T-helper 1 cell treated with Interleukin-12 subunit alpha and Interleukin-12 subunit beta and Interleukin-4 antibody, amounts not matched to agents 30 ng/mL and 1 ng/mL, for 36 hours (primary cell): ENCODE measurements at regions not wholly inside any gene's neighbourhood (a gene's known extent, or its start where the extent isn't known, plus 50 kb on each side); places are given as distances from the start of the nearest gene placed in this dataset.

Experiments used
- intact Hi-C: fragments of 100-400 bp; cut with micrococcal nuclease; formaldehyde crosslinking; loops from one replicate; pipeline ENCODE4 v1.15.1; 2024

DNA sequence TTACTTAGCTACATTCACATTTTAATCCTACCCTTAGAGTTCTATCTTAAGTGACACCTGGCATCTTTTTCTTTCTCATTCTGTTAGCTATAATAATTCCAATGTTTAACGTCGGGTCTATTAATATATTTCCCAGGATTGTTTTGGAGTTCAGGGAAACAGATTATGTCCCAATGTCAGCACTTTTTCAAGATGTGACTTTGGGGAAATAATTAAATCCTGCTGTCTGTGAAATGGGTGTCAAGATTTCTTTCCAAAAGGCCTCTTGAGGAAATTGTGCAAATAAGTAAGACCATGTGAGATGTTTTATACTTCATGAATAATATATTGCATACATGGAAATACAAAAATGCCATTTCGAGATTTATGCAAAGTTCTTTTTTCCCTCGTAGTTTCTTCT lies 887.6 kb upstream of the SEL1L start:
- intact Hi-C loops: no loop called here

DNA sequence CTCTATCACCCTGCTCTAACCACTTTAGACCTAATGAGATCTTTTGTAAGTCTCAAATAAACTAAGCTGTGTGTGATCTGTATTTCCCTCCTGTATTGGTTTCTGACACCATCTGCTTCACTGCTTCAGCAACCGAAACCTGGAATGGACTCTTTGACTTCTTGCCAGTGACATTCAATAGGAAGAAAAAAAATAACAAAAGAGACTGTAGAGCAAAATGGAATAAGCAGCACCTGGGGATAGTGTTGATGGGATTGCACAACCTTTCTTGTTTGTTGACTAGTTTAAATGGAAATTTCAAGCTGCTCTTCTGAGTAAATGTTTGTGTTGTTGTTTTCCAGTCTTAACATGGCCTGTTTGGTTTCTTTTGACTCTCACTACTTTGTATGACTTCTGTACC lies 888.6 kb upstream of the SEL1L start:
- intact Hi-C loops: no loop called here

DNA sequence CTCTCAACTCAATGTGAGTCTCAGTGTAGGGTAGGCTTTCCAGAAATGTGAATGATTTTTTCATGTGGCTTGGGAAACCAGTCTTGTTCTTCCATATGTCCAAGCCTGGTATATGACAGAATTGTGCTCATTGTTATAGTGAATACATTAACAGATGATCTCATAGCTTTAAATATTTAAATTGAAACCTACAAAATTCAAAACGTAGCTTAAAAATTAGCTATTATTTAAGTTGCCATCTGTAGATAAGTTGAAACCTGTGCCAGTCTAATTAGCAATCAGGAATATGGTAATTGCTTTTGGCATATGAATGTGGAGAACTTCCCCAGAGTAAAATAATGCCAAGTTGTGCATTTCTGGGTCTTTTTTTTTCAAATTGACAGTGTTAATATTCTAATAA lies 891.6 kb upstream of the SEL1L start:
- intact Hi-C loops: no loop called here

DNA sequence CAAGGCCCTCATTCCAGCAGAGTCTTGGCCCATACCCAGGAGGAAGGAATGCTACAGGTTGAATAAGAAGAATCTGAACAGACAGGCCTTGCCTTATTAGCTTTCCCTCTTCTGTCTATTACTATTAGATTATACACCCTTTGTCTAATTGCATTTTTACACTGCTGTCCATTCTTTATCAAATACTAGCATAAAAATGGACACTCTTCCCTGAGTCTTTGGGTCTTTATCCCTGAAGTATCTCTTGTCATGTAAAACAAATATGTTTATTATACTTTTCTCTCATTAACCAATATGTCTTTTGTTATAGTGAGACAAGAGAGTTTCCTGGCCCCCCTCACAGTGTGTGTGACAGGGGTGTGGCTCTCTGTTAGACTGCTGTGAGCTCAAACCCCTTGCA lies 897.4 kb upstream of the SEL1L start:
- intact Hi-C loops: no loop called here

DNA sequence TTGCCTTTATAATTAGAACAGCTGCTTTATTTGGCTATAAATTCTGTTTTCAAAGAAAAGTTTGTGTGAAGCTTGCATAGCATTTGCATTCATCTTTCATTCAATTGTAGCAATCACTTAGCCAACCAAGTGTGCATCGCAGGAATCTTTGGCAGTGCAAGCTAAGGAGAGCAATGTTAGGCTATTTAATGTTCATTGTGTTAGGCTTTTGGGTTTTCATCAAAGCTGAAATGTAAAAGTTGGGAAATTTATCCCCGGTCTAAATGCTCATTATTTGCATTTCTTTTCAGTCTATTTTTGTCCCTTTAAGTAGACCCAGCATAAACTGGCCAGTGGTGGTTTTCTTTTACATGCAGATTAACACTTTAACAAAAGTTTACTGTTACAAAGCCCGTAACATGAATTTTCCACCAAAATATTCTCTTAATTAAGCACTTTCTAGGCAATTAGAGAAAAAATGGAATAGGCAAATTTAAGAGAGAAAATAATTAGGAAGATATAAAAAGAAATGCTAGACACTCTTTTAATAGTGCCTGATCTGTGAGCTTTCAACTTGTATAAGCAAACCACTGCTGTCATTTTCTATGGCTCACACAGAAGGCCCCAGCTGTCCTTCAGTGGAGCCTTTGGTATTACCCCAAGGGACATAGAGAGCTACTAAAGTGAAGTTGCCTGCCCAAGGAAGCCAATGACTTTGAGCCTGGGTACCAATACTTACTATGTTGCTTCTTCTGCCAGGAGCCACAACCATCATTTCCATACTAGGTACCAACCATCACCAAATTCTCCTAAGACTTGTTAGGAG lies 898.9 kb upstream of the SEL1L start:
- intact Hi-C loops: no loop called here

DNA sequence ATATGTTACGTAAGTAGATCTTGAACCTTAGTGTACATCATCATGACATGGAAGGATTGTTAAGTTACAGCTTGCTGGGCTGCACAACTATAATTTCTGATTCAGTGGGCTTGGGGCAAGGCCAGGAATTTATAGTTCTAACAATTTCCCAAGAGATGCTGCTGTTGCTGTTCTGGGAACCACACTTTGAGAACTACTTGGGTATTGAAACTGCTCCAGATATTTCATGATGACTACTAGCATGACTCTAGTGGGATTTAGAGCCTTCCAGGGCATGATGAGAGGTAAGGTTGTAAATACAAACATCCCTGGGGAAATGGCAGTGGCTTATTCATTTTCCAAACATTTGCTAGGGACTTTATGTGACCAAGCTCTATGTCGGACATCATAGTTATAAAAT lies 904.8 kb upstream of the SEL1L start:
- intact Hi-C loops: no loop called here

DNA sequence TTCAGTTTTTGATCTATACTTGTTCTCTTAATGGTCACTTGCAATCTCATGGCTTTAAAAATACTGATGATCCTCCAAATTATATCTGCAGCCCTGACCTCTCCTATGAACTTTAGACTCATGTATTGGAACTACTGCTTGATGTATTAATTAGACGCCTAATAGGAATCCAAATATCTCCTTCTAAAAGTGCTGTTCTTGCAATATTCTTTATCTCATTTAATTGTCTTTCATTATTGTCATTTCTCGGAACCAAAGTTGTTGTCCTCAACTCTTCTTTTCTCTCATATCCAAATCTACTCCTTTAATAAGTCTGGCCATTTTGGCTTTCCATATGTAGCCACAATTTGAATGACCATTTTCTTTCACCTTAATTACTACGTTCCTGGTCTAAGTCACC lies 907.6 kb upstream of the SEL1L start:
- intact Hi-C loops: no loop called here

DNA sequence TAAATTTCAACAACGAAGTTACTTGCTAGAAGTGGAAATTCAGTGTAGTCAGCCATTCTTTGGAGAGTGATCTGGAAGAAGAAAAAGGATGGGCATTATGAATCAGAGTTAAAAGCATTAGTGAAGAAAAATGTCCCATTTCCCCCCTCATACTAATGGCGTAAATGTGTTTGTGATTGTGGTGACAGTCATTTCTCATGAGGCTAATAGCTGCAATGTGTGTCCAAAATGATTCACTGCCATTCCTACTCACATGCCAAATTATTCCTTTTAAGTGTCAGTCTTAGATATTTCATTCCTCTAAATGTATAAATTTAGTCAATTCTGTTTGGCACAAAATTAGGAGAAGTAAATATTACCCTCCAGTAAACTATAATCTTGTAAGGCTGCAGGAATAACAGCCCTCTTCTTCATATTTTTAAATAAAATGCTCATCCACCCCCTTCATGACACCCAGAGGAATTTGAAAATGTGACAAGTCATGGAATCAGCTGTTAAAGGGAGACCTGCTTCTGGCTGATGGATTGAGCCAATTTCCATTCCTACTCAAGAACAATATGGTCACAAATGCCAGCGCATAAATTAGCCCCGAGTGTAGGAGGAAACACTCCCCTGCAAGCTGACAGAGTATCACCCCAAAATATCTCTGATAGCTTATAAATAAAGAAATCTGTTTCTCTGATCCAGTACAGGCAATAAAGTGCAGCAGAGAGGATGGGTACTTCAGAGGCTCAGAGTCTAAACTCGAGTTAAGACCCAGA lies 912.3 kb upstream of the SEL1L start:
- intact Hi-C loops: no loop called here

DNA sequence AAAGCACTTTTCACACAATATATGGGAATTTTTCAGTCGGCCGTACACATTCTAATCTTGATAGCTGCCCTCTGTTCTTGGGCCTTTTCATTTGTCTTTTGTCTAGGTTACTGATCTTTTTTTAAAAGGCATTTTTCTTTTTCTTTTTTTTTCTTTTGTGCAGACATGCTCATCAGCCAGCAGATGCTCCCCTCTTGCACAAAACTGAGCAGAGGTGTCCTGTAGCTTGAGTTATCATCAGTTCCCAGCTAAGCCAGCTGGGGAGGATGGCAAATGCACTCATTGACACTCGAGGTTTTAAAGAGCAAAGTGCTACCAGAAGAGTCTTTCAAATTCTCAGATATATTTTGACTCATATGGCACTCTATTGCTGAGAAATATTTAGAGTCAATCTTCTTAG lies 913.9 kb upstream of the SEL1L start:
- intact Hi-C loops: no loop called here

DNA sequence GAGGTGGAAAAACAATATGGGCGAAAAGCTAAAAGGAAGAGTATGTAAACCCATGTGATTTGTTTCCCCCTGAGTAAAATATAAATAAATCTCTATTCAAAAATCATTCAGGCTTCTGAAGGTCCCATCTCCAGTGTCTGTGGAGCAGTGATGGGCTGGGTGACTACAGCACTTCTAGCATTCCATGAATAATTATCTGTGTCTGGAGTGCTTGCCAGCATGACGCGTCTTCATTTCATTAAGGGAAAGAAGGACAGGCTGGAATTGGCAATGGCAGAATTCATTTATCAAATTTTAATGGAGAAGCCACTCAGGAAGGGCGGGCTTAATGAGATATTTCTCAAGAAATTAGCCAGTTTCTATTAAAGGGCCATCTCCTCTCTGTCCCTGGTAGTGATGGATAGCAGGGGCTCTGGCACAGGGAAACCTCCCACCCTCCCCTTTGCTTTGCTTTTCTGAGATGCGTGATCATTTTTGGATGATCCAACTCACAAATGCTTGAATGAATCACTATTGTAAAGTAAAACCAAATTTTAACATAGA lies 916.3 kb upstream of the SEL1L start:
- intact Hi-C loops: no loop called here

DNA sequence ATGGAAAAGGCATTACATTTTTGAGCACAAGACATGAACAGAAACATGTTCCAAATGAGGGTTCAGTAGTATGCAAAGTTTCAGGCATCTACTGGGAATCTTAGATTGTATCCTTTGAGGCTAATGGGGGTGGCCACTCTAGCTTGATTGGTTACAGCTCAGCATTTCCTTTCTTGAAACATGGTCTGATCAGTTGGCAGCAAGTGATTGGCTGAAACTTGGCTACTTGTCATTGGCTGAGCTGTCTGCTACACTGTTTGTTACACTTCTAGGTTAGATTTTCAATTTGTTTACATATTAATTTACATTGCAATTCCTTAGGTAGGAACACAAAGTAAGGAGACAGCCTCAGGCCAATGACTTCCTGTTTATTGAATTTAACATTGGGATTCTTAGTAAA lies 918.0 kb upstream of the SEL1L start:
- intact Hi-C loops: no loop called here

DNA sequence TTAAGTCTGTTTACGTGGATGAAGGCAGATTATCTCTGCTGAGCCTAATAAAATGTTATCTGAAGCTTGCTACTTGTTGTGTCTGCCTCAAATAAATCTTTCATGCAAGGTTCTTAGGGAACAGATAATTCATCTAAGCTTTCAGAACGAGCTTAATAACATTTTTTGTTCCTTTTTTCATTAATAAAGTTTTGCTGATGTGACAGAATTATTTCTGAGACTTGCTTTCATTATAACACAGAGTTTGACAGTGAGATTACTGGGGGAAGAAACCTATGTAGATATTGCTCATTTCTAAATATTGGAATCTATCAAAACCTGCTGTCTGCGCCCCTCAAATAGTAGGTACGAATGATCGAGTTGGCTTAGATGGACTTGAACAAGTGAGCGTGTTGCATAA lies 948.7 kb upstream of the SEL1L start:
- intact Hi-C loops: no loop called here

DNA sequence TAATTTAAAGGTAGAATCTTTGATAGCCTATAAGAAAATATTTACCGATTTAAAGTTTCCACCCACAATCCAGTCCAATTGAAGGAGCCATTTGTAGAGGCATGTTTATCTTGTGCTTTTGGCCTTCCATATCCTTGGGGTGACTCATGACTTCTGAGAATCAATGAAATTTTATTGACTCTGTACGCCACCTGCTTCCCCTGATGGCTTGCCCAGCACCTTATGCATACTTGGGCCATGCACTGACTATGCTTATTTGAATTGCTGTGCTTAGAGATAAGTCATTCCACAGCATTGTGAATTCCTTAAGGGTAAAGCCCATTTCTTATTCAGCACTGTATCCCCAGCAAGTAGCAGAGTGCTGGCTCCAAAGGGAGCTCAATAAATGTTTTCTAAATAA lies 954.8 kb upstream of the SEL1L start:
- intact Hi-C loops: no loop called here

DNA sequence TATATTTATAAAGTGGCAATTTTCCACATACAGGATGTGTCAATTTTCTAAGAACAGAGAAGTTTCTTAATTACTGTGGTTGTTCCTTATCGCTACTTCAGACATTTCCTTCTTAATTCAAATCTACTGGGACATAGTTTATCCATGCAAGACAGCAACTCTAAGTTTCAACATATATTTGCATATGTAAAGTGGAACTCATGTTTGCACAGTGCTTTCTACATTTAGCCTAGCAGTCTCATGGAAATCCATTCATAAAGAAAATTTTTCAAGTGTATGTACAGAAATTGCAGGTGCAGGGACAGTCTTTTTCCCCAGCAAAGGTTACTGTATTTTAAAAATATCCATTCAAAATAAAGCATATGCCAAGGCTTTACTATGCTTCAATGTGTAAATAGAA lies 956.7 kb upstream of the SEL1L start:
- intact Hi-C loops: no loop called here

DNA sequence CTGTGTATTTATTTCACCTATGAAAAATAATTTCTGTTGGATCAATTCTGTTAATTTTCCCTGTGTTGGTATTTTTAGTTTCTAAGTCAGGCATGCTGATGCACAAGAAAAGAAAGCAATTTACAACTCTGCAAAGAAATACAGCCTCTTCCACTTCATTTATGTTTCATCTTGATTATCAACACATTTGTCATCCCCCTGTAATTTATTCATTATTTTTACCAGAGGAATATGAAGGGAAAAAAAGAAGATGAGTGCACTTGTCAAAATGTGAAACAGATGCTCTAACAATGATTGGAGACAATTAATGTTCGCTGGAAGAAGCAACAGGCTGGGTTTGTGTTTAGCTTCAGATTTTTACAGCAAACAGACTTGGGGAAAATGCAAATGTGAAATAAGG lies 958.5 kb upstream of the SEL1L start:
- intact Hi-C loops: no loop called here

DNA sequence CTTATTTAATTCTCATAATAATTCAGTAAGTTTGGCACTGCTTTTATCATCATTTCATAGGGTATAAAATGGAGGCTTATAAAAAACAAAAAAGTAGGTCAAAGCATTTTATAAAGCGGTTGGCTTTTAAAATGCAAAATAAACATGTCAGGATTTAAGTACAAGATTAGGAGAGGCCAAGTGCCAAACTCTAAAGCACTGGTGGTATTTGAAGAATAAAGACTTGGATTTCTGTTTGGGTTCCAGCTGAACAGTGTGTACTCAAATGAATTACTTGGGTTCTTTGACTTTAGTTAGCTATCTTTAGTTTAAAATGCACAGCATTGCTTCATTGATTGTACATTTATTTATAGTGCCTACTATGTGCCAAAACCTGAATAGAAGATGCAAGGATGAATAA lies 966.6 kb upstream of the SEL1L start:
- intact Hi-C loops: no loop called here

DNA sequence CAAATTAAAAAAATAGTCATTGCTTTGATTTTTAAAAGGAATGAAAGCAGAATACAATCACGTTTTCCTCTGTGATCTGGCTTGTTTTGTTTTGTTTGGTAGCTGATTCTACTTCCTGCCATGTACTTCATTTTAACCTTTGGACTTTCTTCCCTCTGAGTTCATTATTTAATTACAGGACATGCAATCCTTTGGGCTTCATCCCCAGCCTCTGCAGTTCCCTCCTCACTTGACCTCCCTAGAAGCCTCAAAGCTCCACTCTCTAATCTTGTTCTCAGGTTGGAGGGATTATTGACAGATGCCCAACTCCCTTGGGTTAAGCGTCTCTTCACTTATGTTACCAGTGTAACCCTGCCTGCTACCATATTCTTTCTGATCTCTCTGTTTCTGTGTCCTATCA lies 967.9 kb upstream of the SEL1L start:
- intact Hi-C loops: no loop called here

DNA sequence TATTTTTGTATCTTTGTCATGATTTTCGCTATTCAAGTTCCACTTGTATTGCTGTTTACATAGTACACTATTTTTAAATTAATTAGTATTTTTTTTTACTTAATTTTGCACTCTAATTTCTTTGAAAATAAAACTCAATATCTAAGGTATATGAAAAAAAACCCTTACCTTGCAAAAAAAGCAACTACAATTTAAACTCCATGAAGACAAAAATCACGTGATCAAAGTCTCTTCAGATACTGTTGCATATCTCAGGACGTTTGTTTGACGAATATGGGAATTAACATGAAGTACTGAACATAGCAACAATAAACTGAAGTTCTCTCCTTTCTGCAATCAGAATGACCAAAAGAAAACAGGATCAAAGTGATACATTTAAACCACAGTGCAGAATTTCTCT lies 968.4 kb upstream of the SEL1L start:
- intact Hi-C loops: no loop called here

DNA sequence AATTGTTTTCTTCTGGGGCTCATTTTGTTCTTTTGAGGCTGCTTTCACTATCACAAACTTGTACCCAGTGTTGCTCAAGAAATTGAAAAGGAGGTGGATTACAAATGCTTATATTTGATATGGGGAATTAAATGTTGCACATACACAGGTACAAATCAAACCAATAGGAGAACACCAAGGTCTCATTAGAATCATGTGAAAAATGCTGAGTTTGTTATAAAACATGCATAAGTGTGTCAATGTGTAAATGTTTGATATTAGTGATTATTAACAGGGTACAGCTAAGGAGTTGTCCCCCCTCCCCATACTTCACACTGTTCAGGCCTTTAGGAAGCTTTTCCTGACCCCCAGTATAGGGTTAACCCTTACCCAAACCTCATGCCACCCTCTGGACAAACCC lies 971.2 kb upstream of the SEL1L start:
- intact Hi-C loops: no loop called here

DNA sequence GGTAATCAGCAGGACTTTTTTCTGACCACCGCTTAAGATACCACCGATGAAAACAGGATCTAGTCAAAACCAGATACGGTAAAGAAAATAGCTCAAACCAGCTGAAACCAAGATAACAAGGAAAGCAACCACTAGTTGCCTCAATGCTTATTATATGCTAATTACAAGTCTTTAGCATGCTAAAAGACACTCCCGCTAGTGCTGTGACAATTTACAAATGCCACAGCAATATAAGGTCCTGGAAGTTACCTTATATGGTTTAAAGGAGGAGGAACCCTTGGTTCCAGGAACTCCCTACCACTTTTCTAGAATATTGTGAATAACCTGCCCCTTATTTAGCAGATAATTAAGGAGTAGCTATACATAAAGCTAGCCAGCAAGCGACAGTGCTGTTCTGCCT lies 976.4 kb upstream of the SEL1L start:
- intact Hi-C loops: no loop called here

DNA sequence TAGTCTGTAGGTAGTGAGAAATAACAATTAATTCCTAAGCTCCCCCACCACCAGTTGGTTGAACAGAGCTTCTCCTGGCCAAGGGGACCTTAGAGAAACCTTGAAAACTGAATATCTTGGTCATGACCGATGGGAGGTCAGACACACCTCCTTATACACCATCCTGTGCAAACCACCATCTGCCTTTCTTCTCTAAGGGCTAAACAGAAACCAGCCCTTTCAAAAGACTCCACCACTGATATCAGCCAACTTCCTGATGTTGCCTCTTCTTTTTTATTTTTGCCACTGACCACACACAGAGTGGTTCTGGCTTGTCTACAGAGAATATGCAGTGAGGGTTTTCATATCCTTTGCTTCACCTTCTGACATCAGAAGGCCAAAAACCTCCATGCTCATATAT lies 977.7 kb upstream of the SEL1L start:
- intact Hi-C loops: no loop called here

DNA sequence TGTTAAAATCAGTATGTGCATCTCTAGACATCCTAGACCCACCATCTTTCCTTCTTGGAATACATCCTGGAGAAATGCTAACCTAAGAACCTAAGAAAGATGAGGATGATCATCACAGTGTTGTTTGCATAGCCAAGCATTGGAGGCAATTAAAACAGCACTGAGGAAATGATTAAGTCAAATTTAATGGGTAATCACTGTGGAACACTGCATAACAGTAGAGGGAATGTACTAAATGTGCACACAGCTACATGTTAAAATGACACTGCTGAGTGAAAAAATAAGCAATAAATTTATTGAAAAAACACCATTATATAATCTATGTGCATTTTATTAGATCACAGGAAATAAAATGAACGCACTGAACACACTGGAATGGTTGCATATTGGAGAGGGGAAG lies 987.1 kb upstream of the SEL1L start:
- intact Hi-C loops: no loop called here

DNA sequence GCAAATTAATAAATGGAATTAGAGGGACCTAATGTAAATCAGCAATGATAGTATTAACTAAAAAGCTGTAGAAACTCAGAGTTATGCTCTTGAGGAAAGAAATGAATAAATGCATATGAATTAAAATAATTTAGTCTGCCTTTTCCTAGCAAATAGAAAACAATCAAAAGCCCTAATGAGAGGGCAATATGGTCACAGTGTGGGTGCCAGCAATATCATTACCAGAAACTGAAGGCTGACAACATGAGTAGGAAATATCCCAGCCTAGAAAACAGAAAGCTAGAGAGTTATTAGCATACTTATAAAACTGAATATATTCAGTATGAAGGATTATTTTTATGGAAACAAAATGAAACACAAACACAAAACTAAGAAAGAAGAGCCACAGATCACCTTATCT lies 987.5 kb upstream of the SEL1L start:
- intact Hi-C loops: no loop called here
